ENCODE measurements at regions not wholly inside any gene's neighbourhood (a gene's known extent, or its start where the extent isn't known, plus 50 kb on each side); places are given as distances from the start of the nearest gene placed in this dataset.
A peak's percentile ranks its signal among the peaks of the same experiment; 100 is the strongest.

DNA sequence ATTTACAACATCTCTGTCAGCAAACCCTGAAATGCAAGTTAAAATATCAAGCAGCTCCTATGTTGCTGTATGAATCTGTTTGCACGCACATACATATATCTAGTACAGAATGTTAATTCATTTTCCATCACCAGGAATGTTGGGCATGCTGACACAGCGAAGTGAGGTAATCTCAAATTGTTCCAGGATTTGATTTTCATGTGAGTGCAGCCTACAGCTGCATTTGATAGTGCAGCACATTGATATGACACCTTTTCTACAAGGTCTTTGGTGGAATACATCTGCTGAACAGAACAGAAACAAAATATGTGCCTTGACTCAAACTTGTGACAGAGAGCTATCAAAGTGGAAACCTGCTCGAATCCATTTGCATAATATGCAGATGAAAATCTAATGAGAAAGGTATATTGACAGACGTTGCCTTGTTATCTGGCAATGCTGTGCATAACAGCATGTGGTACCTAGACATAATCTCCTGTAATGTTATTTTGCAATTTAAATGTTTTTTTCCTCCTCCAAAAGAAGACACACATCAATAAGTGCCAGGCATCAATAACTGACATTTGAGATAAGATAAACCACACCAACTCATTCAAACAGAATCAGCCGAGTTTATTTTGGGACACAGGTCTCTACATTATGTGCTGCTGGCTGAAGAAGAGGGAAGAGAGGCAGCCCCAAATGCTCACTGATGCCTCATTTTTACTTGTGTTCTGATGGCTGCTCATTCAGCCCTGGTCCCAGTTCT lies 512.2 kb downstream of the ZNF608 start:
- DNase-seq (ENCODE audit: low spot score) = no peak

DNA sequence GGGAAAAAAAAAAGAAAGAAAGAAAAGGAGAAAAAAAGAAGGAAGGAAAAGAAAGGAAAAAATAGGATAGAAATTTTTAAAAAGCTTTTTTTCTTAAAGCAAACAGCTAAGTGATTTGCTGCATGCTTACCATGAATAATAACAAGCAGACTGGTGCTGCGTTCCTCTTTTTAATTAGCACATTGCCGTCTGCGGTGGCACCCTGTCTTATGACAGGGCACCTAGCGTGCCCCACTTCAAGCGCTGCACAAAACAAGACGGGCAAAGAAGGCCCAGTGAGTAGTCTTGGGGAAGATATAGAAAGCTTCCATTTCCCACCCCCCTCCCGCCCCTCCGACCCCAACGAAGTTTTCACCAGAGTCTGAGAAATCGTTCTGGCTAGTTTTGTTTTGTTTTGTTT lies 513.9 kb downstream of the ZNF608 start:
- no peak for DNase-seq (ENCODE audit: low spot score)

DNA sequence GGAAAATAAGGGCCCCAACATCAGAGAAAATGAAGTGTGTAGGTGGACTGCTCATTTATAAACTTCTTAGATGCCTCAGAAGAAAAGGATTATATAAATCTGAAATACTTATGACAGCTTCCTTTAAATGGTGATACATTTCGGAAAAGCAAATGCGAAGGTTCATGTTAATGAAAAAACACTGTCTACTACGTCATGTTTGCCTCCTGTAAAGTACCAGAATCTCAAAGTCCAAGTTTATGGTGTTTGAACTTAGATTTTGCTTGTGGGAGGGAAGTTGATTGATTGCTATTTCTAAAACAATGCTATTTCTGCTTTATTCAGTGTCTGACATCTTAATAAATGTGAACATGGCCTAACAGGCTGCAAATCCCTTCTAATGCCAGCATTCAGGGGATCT lies 514.6 kb downstream of the ZNF608 start:
- no peak for DNase-seq (ENCODE audit: low spot score)

DNA sequence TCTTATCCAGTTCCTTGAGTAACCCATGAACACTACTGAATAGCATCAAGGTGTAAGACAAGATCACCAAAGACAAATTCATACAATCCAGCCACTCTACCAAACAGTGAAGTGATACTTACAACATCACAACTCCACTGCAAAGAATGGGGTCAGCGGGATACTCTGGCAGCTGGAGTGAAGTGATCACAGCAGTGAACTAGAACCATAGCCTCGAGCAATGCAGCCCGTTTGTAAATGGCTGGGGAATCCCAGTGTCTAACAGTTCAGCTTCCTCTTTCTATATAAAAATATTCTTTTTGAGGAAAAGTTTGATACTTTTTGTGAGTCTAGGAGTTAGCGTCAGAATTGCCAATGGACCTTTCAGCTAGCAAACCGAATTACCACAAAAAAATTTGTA lies 515.2 kb downstream of the ZNF608 start:
- no peak for DNase-seq (ENCODE audit: low spot score)

DNA sequence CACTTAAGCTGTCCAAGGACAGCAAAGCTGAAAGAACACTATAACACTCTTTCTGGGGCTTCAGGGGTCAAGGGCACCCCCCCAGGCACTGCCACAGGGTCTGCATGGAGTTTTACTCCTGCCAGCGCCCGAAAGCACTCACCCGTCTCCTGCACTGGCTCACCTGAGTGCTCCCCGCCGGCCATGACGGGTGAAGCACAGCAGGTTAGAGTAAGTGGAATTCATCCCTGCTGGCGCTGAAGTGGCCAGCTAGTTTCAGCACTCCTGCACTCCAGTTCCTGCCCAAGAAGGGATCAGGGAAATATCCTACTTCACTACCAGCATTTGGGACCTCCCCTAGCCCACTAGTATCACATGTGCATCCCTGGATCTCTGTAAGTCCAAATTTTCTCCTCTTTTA lies 516.0 kb downstream of the ZNF608 start:
- no peak for DNase-seq (ENCODE audit: low spot score)

DNA sequence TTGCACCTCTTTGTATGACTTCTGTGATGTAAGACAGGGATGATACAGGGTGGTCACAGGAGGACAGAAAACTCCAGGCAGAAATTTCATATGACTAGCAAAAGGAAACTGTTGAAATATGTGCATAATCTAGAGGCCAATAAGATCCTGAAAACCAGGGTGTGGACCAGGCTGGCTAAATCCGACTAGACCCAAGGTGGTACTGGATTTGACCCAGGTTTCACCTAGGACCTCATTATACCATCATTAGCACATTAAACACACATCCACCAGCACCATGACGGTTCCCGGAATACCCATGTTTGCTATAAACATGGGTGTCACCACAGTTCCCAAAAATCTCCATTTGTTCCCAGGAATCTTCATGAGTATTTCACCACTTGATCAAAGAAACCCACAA lies 517.1 kb downstream of the ZNF608 start:
- DNase-seq (ENCODE audit: low spot score) = no peak

DNA sequence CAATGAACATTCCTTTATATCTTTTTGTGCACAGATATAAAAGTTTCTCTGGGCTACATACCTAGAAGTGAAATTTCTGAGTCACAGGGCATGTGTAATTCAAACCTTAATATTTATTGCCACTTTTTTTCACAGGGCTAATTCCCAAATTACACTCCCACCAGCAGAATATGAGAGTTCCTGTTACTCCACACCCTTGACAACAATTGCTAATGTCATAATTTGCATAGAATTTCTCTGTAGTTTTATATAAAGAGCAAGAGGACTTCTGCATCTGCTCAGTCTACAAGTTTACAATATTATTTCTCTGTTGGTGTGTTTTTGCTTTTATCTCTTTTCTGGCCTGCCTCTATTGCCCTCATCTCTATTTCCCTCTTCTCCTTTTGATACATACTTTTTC lies 518.5 kb downstream of the ZNF608 start:
- no peak for DNase-seq (ENCODE audit: low spot score)

DNA sequence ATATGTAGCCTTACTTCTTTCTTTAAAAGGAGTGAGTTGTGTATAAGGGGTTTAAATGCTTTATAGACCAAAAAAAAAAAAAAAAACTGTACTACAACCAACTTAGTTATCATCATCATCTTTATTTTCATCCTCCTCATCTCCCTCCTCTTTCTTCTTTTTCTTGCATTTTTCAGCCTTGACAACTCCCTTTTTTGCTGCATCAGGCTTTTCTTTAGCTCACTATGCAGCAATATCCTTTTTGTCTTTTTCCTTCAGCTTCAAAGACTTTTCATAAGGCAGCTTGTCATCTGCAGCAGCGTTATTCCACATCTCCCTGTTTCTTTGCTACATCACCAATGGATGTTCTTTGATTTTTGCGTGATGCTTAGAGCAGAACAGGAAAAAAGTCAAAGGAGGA lies 526.0 kb downstream of the ZNF608 start:
- DNase-seq (ENCODE audit: low spot score) = no peak

DNA sequence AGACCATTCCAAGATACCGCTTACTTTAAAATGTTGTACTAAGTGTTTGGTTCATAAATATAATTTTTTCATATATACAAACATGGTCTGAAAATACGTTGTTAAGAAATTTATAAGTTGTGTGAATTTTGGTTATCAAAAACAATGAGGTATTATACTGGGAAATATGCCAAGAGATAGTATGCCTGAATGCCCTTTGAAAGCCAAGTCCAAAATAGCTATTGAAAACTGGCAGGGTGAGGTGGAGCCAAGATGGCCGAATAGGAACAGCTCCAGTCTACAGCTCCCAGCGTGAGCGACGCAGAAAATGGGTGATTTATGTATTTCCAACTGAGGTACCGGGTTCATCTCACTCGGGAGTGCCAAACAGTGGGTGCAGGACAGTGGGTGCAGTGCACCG lies 533.5 kb downstream of the ZNF608 start:
- DNase-seq (ENCODE audit: low spot score) = no peak

DNA sequence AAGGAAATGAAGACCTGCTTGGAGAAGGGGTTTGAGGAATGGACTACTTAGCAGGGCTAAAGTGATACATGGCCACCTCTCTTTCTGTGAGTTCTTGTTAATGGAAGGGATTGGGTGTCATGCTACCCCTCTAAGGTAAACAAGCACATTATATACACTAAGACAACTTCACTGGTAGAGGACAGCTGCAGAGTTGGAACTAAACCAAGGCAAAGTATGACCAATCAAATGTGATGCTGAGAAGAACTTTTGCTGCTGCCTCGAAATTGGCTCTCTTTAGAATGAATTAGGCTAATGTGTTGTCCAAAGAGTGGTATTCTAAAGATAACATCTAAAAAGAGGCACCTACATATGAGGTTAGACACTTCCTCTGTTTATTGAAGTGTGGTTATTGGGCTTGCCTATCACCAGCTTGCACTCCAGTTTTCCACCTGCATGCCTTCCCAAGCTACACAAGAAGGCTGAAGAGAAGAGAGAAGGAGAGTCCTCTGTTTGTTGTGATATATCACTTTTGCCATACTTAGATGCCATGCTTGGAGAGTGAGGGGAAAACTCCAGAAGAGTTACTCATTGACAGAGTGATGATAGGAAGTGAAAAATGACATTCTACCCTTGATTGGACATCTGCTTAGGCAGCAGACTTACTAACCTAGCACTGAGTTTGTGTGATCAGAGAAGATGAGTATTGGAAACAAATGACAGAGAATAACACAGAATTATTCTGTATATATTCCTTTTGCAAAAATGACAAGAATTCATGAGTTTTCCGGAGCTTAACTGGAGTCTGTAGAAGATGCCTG lies 536.1 kb downstream of the ZNF608 start:
- no peak for DNase-seq (ENCODE audit: low spot score)

DNA sequence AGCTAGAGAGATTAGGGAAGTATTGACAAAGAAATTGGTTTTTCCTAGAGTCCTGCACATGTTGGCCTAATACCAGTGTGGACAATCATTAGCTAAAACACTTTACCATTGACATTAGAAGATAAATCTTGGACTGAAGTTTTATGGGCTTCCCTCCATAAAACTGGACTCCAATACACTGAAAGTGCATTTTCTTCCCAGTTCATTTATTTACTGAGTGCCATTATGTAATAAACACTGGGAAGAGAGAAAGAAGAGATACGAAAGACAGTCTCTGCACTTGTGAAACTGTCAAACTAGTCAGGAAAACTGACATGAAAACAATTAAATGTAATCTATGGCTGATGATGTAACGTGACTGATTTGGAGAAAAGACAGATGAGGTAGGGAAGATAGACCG lies 539.3 kb downstream of the ZNF608 start:
- DNase-seq (ENCODE audit: low spot score) = no peak

DNA sequence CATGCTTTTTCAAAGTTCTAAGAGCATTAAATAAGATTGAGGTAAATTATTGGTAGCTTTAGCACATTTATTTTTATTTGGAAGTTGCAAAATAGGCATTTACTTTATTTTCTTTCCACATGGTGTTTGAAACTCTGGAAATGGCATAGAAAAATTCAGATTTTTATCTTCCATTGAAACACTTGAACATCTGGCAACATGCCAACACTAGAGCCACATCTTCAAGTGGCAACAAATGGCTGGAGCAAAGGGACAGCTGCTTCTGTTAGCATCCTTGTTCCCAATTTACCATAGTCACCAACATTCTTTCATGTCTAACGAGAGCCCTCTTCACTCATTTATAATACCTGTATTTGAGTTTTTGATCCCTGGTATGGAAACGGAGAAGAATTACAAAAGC lies 539.9 kb downstream of the ZNF608 start:
- no peak for DNase-seq (ENCODE audit: low spot score)

DNA sequence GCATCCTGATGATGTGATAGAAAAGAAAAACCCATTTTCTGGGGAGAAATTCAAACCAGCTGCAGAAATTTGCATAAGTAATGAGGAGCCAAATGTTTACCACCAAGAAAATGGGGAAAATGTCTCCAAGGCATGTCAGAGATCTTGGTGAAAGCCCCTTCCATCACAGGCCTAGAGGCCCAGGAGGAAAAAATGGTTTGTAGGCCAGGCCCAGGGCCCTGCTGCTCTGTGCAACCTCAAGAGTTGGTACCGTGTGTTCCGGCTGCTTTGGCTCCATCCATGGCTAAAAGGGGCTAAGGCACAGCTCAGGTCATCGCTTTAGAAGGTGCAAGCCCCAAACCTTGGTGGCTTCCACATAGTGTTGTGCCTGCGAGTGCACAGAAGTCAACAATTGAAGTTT lies 543.1 kb downstream of the ZNF608 start:
- DNase-seq (ENCODE audit: low spot score) = no peak

DNA sequence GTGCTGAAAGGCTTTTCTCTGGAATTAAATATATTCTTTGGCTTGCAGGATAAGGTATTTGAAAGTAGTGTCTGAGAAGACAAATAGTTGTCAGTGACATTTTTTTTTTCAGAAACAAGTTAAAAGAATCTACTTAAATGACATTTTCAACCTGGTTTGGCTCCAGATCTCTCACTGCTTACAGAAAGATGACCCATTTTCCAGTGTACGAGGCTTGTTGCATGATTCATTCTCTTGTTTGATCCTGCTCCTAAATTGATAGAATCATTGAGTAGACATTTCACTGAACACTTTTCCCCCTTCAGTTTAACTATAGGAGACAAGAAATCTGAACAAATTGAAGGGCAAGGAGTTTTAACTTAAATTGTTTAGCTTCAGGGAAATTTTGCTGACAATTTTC lies 546.1 kb downstream of the ZNF608 start:
- no peak for DNase-seq (ENCODE audit: low spot score)

DNA sequence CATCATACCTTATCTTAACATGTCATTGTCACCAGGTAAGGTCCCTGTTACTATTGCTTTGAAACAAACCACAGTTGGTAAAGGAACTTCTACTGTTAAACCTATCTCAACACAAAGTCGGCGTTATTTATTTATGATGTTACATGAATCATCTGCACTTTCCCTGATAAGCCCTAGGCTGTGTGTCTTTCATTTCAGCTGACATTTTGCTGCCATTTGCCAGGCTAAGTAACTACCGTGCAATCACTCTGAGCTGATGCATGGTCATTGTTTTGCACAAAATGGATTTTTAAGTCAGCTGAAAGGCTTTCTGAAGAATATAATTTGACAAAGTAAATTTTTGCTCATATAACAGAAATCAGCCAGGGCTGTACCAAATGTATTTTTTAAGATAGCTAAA lies 546.5 kb downstream of the ZNF608 start:
- no peak for DNase-seq (ENCODE audit: low spot score)

DNA sequence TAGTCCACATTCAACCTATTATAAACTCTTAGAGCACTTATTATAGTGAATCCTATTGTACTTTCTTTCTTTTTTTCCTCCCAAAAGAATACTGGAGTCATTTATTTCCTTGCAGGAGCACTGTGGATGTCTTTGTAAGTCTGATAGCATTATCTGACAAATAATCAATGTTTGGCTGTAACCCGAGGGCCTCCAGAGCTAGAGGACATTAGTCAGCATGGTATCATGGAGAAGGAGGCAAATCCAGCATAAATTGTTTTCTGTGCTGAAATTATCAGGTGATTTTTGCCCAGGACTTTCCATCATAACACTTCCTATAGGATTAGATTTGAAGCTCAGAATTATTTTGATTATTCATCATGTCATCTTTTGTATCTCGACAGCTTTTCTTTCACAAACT lies 551.0 kb downstream of the ZNF608 start:
- no peak for DNase-seq (ENCODE audit: low spot score)

DNA sequence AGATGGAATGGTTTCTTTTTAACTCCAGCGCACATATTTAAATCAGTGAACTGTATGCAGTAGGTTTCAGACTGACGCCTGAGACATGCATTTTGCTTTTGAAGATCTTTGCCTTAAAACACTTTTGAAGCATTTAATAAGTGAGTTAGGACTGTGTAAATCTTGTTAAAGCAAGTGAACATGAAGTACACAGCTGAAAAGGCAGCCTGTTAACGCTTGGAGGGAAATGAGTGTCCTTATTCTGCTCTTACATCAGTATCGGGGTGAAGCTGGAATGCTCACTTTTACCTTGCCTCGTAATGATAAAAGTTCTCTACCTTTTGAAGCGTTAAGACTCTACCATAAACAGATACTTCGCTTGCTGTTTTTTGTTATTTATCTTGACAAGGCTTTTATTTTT lies 552.2 kb downstream of the ZNF608 start:
- no peak for DNase-seq (ENCODE audit: low spot score)

DNA sequence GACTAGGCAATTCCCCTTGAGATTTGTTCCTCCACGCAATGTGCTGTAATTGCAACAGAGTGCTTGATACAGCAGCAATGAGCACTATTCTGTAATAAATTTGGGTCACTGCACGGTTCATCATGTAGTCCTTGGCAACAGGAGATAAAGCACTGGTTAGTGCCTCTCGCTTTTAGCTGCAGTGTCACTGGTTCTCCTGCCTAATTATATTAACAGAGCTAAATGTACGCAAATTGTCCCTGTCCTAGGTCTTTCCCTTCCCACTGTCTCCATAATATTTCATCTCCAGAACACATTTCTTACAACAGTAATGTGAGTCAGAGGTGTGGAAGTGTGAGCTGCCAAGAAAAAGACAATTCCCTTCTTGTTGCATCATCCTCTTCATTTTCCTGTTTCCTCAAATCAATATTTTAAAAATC lies 553.1 kb downstream of the ZNF608 start:
- DNase-seq (ENCODE audit: low spot score) = peak; percentile 62

DNA sequence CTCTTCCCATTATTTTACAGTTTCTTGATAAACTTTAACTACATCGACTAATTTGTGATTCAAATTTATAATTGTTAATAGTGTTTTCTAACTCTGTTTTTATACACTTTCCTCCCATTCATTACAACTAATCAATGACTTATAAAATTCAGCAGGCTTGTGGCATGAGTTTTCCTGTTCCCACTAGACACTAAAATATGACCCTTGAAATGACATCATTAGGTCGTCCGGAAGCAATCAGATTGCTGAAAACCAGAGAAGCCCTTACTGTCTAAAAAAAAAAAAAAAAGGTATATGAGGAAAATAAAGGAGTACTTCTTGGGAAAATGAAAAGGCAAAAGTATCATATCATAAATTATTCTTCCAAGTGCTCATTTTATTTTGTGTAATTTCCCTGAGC lies 553.7 kb downstream of the ZNF608 start:
- no peak for DNase-seq (ENCODE audit: low spot score)

DNA sequence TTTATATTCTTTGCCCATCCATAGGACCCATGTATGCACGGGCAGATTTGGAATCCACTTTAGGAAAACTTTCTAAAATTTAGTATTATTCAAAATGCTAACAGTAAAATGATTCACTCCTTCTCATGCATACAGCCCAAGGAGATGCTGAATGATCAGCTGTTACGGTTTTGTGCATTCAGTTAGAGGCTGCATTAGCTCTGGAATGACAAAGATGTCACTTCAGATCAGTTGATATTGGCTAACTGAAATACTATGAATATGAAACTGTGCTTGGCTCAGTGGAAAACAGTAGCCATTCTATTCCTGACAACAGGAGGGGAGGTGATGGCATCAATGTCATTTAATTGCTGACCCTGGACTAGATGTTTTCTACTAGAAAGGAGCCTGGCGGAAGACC lies 560.7 kb downstream of the ZNF608 start:
- no peak for DNase-seq (ENCODE audit: low spot score)

DNA sequence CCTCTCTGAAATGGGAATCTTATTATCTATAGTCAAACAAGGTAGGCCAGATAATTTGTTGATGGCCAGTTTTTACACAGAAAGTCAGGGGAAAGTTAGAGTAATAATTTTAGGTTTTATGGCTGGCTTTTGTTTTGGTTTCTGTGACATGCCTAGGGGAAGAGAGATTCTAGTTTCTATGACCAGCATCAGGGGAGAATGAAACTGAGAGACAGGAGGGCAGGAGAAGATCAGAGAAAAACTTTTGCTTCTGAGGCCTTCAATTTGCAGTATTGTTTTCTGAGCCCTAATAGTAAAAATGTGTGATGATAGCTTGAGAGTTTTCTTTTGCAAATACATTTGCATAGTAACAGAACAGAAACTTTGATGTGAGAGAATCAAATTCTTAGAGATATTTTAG lies 564.3 kb downstream of the ZNF608 start:
- no peak for DNase-seq (ENCODE audit: low spot score)

DNA sequence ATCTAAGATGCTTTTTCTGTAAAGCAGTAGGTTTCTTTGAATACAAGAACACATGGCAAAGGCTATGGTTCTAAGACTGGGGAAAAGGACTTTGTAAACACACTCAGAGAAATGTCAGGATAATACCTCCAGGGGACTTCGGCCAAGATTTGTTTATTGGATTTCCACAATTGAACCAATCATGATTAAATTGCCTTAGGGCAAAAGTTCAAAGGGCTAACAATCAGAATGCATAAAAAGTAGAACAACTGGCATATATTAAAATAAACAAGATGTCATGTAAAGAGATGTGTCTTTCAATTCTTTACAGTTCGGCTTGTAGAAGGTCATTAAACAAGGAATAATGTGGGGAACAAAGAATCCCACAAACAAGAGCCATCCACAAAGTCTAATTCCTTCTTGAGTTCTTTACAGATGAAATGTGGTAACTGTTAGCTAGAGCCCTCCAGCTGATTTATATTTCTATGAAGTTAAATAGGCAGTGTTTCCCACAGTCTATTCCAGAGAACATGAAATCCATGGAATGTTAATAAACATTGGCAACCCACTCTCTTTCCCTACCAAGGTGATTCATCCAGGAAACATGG lies 565.5 kb downstream of the ZNF608 start:
- no peak for DNase-seq (ENCODE audit: low spot score)

DNA sequence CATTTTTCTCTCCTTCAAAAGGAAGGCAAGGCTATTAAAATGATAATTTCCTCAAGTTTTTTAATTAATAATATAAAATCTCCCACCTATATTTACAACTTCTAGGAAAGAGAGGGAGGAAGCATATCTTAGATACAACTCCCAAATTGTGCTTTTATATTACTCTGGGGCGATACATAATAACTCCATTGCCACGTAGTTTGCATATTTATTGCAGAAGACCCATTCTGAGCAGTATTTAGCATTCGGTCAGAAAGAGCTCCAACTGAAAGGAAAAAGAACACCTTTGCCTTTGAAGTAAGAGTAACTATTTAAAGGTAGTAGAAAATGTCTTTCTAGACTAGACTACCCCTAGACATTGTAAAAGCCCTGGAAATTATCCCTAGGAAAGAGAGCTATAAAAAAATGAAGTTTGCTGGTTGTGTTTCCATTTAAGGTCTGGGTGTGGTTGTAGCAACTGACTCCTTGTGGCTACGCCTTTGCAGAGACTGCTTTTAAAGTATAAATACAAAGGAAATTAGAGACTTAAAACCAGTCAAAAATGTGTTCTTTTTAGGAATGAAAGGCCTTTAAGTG lies 566.1 kb downstream of the ZNF608 start:
- no peak for DNase-seq (ENCODE audit: low spot score)
